GM20431 (cell line): ENCODE measurements at regions not wholly inside any gene's neighbourhood (a gene's known extent, or its start where the extent isn't known, plus 50 kb on each side); places are given as distances from the start of the nearest gene placed in this dataset.

Experiments used
- in situ Hi-C: fragments of 300-500 bp; cut with MseI, MboI; formaldehyde crosslinking; loops from one replicate; pipeline ENCODE4 v1.15.0; 2020; ENCODE audit warnings: low sequenced_read_pairs; ENCODE audit not compliant: unreplicated experiment

- in situ Hi-C loops = no loop called here
Observed at GRCh38 chr4:162274354-162274753, 110.6 kb upstream of the FSTL5 start.

DNA sequence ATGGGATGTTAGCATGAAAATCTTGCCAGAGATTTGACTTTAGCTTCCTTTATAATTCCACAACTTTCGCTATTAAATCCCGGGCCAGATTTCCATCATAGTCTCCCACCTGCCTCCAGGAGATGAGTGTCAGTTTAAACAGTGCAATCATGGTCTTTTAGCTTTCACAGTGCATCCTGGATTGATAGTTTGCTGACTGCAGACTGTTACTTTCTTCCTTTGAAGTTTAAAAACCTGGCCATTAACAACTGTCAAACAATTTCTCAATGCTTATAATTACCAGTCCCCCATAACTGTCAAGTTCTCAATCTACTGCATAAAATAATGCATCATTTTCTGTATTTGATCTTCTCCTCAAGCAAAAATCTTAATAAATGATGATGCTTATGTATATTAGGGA, 108.4 kb upstream of the FSTL5 start:
- in situ Hi-C loops = no loop called here

DNA sequence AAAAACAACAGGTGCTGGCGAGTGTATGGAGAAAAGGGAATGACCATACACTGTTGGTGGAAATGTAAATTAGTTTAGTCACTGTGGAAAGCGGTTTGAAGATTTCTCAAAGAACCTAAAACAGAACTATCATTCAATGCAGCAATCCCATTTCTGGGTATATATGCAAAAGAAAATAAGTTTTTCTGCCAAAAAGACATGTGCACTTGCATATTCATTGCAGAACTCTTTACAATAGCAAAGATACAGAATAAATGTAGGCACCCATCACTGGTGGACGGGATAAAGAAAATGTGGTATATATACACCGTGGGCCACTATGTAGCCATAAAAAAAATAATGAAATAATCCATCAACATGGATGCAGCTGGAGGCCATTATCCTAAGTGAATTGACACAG, 105.1 kb upstream of the FSTL5 start:
- in situ Hi-C loops = no loop called here

- in situ Hi-C loops = no loop called here
Observed at GRCh38 chr4:162265802-162266201, 102.0 kb upstream of the FSTL5 start.

GRCh38 chr4:162245051-162245450, 81.3 kb upstream of the FSTL5 start:
- in situ Hi-C loops = no loop called here

GRCh38 chr4:162241857-162242256, 78.1 kb upstream of the FSTL5 start:
- in situ Hi-C loops = no loop called here

DNA sequence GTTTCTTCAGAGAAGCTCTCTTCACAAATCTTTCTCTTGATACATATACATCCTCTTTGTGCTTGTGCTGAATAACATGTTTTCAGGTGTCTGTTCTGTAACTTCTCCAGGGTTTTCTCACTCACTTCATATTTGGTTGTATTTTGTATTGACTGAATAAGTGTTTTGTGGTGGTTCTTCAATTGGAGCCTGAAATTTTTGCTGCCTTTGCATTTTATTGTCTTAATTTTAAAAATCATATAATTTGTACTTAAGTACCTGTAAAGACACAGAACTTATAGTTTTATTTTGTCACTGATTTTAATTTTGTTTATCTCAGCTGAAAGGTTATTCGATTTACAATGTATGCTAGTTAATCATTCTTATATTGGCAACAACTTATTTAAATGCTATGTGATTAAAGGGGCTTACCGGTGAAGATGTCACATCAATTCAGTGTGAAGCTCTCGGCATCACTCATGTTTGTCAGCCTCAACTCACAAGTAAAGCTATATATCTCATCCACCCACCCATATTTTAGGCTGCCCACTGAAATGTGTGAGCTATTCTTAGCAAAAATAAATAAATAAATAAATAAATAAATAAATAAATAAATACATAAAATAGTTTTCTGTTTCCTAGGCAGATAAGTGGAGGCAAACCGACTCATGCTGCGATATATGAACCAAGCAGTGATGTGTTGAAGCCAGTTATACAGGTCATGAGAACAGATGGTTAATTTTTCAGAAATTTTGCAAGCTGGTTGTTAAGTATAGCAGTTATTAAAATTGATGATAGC, 76.4 kb upstream of the FSTL5 start:
- in situ Hi-C loops = no loop called here

DNA sequence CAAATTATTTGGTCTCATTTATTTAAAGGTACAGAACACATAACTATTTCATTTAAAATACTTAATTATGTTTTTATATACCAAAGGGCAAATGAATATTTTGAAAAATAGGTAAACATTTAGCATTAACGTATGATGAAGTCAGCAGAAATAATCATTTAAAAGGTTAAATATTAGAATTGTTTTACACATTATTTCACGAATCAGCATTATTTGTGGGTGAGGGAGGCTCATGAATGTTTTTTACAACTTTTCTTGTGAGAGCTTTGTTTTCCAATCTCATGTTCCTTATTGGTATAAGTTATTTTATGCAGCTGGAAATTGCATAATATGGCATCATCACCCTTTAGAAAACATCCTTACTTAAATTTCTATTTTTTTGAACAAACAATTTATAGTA, 73.9 kb upstream of the FSTL5 start:
- in situ Hi-C loops = no loop called here

GRCh38 chr4:162234595-162234994, 70.8 kb upstream of the FSTL5 start:
- in situ Hi-C loops = no loop called here

- in situ Hi-C loops = no loop called here
Observed at GRCh38 chr4:162232349-162232748, 68.5 kb upstream of the FSTL5 start.

- in situ Hi-C loops = no loop called here
Observed at GRCh38 chr4:162229670-162230069, 65.9 kb upstream of the FSTL5 start.

DNA sequence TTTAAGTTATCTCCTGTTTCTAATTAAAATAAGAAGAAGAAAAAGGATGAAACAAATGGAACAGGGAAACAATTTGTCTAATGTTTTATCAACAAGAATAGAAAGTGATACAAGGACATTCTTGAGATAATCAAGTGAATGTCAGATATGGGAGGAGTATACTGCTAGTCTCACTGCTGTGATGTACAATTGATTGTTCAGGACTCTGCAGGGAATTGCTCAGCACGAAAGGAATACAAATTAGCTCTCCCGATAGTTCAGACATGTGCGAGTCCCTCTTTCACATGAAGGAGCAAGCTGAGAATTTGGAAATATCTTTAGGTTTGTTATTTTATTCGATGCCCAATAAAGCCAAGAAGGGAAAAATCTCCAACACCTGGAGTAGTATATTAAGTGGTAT, 57.3 kb upstream of the FSTL5 start:
- in situ Hi-C loops = no loop called here
